ENCODE measurements at regions not wholly inside any gene's neighbourhood (a gene's known extent, or its start where the extent isn't known, plus 50 kb on each side); places are given as distances from the start of the nearest gene placed in this dataset.

- TF ChIP-seq CTCF (conservative IDR thresholded peaks at IDR 0.05 in 1 of 2, IDR thresholded peaks at IDR 0.05 in 1 of 2; ENCODE audit: low read depth in 1 of 2, low read length in 2 of 2) (peak; percentile 5 to 27), EZH2 (IDR thresholded peaks at IDR 0.05; ENCODE audit: low read length, missing control alignments) (no peak)
These were observed 187.3 kb upstream of the PRSS58 start for GRCh38 chr7:142445019-142445686.
